ENCODE measurements at regions not wholly inside any gene's neighbourhood (a gene's known extent, or its start where the extent isn't known, plus 50 kb on each side); places are given as distances from the start of the nearest gene placed in this dataset.

DNA sequence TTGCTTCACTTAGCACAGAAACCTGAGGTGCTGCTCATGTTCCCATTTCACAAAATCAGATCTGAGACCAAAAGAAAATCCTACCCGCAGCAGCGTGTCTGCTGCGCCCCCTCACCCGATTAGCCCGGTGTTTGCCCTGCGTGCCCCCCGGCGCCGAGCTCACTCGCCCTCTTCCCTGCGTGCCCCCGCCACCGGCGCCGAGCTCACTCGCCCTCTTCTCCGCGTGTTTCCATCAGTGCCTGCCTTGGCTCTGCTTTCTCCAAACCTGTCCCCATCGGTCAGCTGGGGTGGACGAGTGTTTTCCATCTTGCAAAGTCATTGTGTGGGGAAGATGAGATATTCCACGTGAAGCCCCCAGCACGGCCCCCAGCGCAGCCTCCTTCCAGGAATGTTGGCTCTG is 225.3 kb upstream of the PITRM1 start:
- TF ChIP-seq CTCF (IDR thresholded peaks at IDR 0.05): no peak
- TF ChIP-seq POLR2A (IDR thresholded peaks at IDR 0.05): no peak
